ENCODE measurements at regions not wholly inside any gene's neighbourhood (a gene's known extent, or its start where the extent isn't known, plus 50 kb on each side); places are given as distances from the start of the nearest gene placed in this dataset.
"Not testable (repeated sequence)": the region's sequence is repeated elsewhere in the genome, so short reads cannot be mapped to it uniquely, and the experiment has no call there.

- no peak overlapping the region for H3K27ac ChIP-seq (ENCODE audit: low read depth, low read length)
- no peak overlapping the region for H3K9ac ChIP-seq (ENCODE audit: low read depth in 1 of 3, low read length in 3 of 3)
- H3K4me3 ChIP-seq (ENCODE audit: low read length in 3 of 3): no peak overlapping the region
- peaks cover 0 to 2% (median 0%) of the 10 kb centered on the region in 3 donors for H3K27me3 ChIP-seq (ENCODE audit: control insufficient read depth in 3 of 3, insufficient read depth in 3 of 3, low read length in 3 of 3)
- H3K36me3 ChIP-seq (ENCODE audit: control insufficient read depth in 3 of 3, insufficient read depth in 3 of 3, low read length in 3 of 3): no peaks in the 10 kb centered on the region
- no peaks in the 10 kb centered on the region for H3K9me3 ChIP-seq (ENCODE audit: control insufficient read depth in 3 of 3, low read length in 3 of 3)
- H3K4me1 ChIP-seq (ENCODE audit: control insufficient read depth in 3 of 3, insufficient read depth in 3 of 3, low read length in 3 of 3): no peaks in the 10 kb centered on the region
Observed at GRCh38 chr18:14933049-14933851, 185.3 kb downstream of the ANKRD30B start.

GRCh38 chr18:14933964-14934363, 186.0 kb downstream of the ANKRD30B start:
- Histone ChIP-seq H3K4me1 (ENCODE audit: control insufficient read depth in 3 of 3, insufficient read depth in 3 of 3, low read length in 3 of 3) (no peaks in the 10 kb centered on the region), H3K9ac (ENCODE audit: low read depth in 1 of 3, low read length in 3 of 3) (no peak overlapping the region), H3K9me3 (ENCODE audit: control insufficient read depth in 3 of 3, low read length in 3 of 3) (no peaks in the 10 kb centered on the region), H3K36me3 (ENCODE audit: control insufficient read depth in 3 of 3, insufficient read depth in 3 of 3, low read length in 3 of 3) (no peaks in the 10 kb centered on the region), H3K27me3 (ENCODE audit: control insufficient read depth in 3 of 3, insufficient read depth in 3 of 3, low read length in 3 of 3) (peaks cover 0 to 2% (median 0%) of the 10 kb centered on the region in 3 donors), H3K4me3 (ENCODE audit: low read length in 3 of 3) (no peak overlapping the region), H3K27ac (ENCODE audit: low read depth, low read length) (no peak overlapping the region)

GRCh38 chr18:14935210-14935609, 187.2 kb downstream of the ANKRD30B start:
- no peaks in the 10 kb centered on the region for H3K9me3 ChIP-seq (ENCODE audit: control insufficient read depth in 3 of 3, low read length in 3 of 3)
- no peak overlapping the region for H3K27ac ChIP-seq (ENCODE audit: low read depth, low read length)
- H3K27me3 ChIP-seq (ENCODE audit: control insufficient read depth in 3 of 3, insufficient read depth in 3 of 3, low read length in 3 of 3): peaks cover 0 to 2% (median 0%) of the 10 kb centered on the region in 3 donors
- H3K4me3 ChIP-seq (ENCODE audit: low read length in 3 of 3): no peak overlapping the region
- H3K4me1 ChIP-seq (ENCODE audit: control insufficient read depth in 3 of 3, insufficient read depth in 3 of 3, low read length in 3 of 3): no peaks in the 10 kb centered on the region
- no peaks in the 10 kb centered on the region for H3K36me3 ChIP-seq (ENCODE audit: control insufficient read depth in 3 of 3, insufficient read depth in 3 of 3, low read length in 3 of 3)
- H3K9ac ChIP-seq (ENCODE audit: low read depth in 1 of 3, low read length in 3 of 3): no peak overlapping the region

GRCh38 chr18:14936313-14936712, 188.3 kb downstream of the ANKRD30B start:
- H3K9me3 ChIP-seq (ENCODE audit: control insufficient read depth in 3 of 3, low read length in 3 of 3): no peaks in the 10 kb centered on the region
- H3K4me3 ChIP-seq (ENCODE audit: low read length in 3 of 3): no peak overlapping the region
- H3K36me3 ChIP-seq (ENCODE audit: control insufficient read depth in 3 of 3, insufficient read depth in 3 of 3, low read length in 3 of 3): no peaks in the 10 kb centered on the region
- H3K4me1 ChIP-seq (ENCODE audit: control insufficient read depth in 3 of 3, insufficient read depth in 3 of 3, low read length in 3 of 3): no peaks in the 10 kb centered on the region
- H3K9ac ChIP-seq (ENCODE audit: low read depth in 1 of 3, low read length in 3 of 3): no peak overlapping the region
- peaks cover 0 to 2% (median 0%) of the 10 kb centered on the region in 3 donors for H3K27me3 ChIP-seq (ENCODE audit: control insufficient read depth in 3 of 3, insufficient read depth in 3 of 3, low read length in 3 of 3)
- H3K27ac ChIP-seq (ENCODE audit: low read depth, low read length): no peak overlapping the region

GRCh38 chr18:14937271-14937670, 189.3 kb downstream of the ANKRD30B start:
- Histone ChIP-seq H3K27me3 (ENCODE audit: control insufficient read depth in 3 of 3, insufficient read depth in 3 of 3, low read length in 3 of 3) (peaks cover 0 to 2% (median 0%) of the 10 kb centered on the region in 3 donors), H3K9ac (ENCODE audit: low read depth in 1 of 3, low read length in 3 of 3) (no peak overlapping the region), H3K9me3 (ENCODE audit: control insufficient read depth in 3 of 3, low read length in 3 of 3) (no peaks in the 10 kb centered on the region), H3K36me3 (ENCODE audit: control insufficient read depth in 3 of 3, insufficient read depth in 3 of 3, low read length in 3 of 3) (no peaks in the 10 kb centered on the region), H3K4me1 (ENCODE audit: control insufficient read depth in 3 of 3, insufficient read depth in 3 of 3, low read length in 3 of 3) (no peaks in the 10 kb centered on the region), H3K27ac (ENCODE audit: low read depth, low read length) (no peak overlapping the region), H3K4me3 (ENCODE audit: low read length in 3 of 3) (no peak overlapping the region)

GRCh38 chr18:14939141-14939540, 191.2 kb downstream of the ANKRD30B start:
- Histone ChIP-seq H3K36me3 (ENCODE audit: control insufficient read depth in 3 of 3, insufficient read depth in 3 of 3, low read length in 3 of 3) (no peaks in the 10 kb centered on the region), H3K4me1 (ENCODE audit: control insufficient read depth in 3 of 3, insufficient read depth in 3 of 3, low read length in 3 of 3) (no peaks in the 10 kb centered on the region), H3K9me3 (ENCODE audit: control insufficient read depth in 3 of 3, low read length in 3 of 3) (no peaks in the 10 kb centered on the region), H3K9ac (ENCODE audit: low read depth in 1 of 3, low read length in 3 of 3) (no peak overlapping the region), H3K27ac (ENCODE audit: low read depth, low read length) (no peak overlapping the region), H3K27me3 (ENCODE audit: control insufficient read depth in 3 of 3, insufficient read depth in 3 of 3, low read length in 3 of 3) (peaks cover 0 to 2% (median 0%) of the 10 kb centered on the region in 3 donors), H3K4me3 (ENCODE audit: low read length in 3 of 3) (no peak overlapping the region)

GRCh38 chr18:14940106-14940505, 192.1 kb downstream of the ANKRD30B start:
- not testable (repeated sequence) for H3K27me3 ChIP-seq (ENCODE audit: control insufficient read depth in 3 of 3, insufficient read depth in 3 of 3, low read length in 3 of 3); H3K27ac ChIP-seq (ENCODE audit: low read depth, low read length); H3K9ac ChIP-seq (ENCODE audit: low read depth in 1 of 3, low read length in 3 of 3); H3K9me3 ChIP-seq (ENCODE audit: control insufficient read depth in 3 of 3, low read length in 3 of 3); H3K4me1 ChIP-seq (ENCODE audit: control insufficient read depth in 3 of 3, insufficient read depth in 3 of 3, low read length in 3 of 3); H3K36me3 ChIP-seq (ENCODE audit: control insufficient read depth in 3 of 3, insufficient read depth in 3 of 3, low read length in 3 of 3); H3K4me3 ChIP-seq (ENCODE audit: low read length in 3 of 3)

GRCh38 chr18:14940735-14941134, 192.8 kb downstream of the ANKRD30B start:
- H3K27ac ChIP-seq (ENCODE audit: low read depth, low read length): no peak overlapping the region
- H3K36me3 ChIP-seq (ENCODE audit: control insufficient read depth in 3 of 3, insufficient read depth in 3 of 3, low read length in 3 of 3): no peaks in the 10 kb centered on the region
- H3K27me3 ChIP-seq (ENCODE audit: control insufficient read depth in 3 of 3, insufficient read depth in 3 of 3, low read length in 3 of 3): peaks cover 0 to 2% (median 0%) of the 10 kb centered on the region in 3 donors
- no peaks in the 10 kb centered on the region for H3K9me3 ChIP-seq (ENCODE audit: control insufficient read depth in 3 of 3, low read length in 3 of 3)
- no peaks in the 10 kb centered on the region for H3K4me1 ChIP-seq (ENCODE audit: control insufficient read depth in 3 of 3, insufficient read depth in 3 of 3, low read length in 3 of 3)
- no peak overlapping the region for H3K9ac ChIP-seq (ENCODE audit: low read depth in 1 of 3, low read length in 3 of 3)
- no peak overlapping the region for H3K4me3 ChIP-seq (ENCODE audit: low read length in 3 of 3)

GRCh38 chr18:14941256-14941655, 193.3 kb downstream of the ANKRD30B start:
- Histone ChIP-seq H3K36me3 (ENCODE audit: control insufficient read depth in 3 of 3, insufficient read depth in 3 of 3, low read length in 3 of 3) (no peaks in the 10 kb centered on the region), H3K9ac (ENCODE audit: low read depth in 1 of 3, low read length in 3 of 3) (no peak overlapping the region), H3K4me1 (ENCODE audit: control insufficient read depth in 3 of 3, insufficient read depth in 3 of 3, low read length in 3 of 3) (no peaks in the 10 kb centered on the region), H3K27ac (ENCODE audit: low read depth, low read length) (no peak overlapping the region), H3K9me3 (ENCODE audit: control insufficient read depth in 3 of 3, low read length in 3 of 3) (no peaks in the 10 kb centered on the region), H3K27me3 (ENCODE audit: control insufficient read depth in 3 of 3, insufficient read depth in 3 of 3, low read length in 3 of 3) (peaks cover 0 to 2% (median 0%) of the 10 kb centered on the region in 3 donors), H3K4me3 (ENCODE audit: low read length in 3 of 3) (no peak overlapping the region)

- H3K36me3 ChIP-seq (ENCODE audit: control insufficient read depth in 3 of 3, insufficient read depth in 3 of 3, low read length in 3 of 3): no peaks in the 10 kb centered on the region
- H3K4me3 ChIP-seq (ENCODE audit: low read length in 3 of 3): no peak overlapping the region
- no peak overlapping the region for H3K27ac ChIP-seq (ENCODE audit: low read depth, low read length)
- peaks cover 0 to under 1% (median 0%) of the 10 kb centered on the region in 3 donors for H3K4me1 ChIP-seq (ENCODE audit: control insufficient read depth in 3 of 3, insufficient read depth in 3 of 3, low read length in 3 of 3)
- peaks cover 0 to 2% (median 0%) of the 10 kb centered on the region in 3 donors for H3K27me3 ChIP-seq (ENCODE audit: control insufficient read depth in 3 of 3, insufficient read depth in 3 of 3, low read length in 3 of 3)
- no peak overlapping the region for H3K9ac ChIP-seq (ENCODE audit: low read depth in 1 of 3, low read length in 3 of 3)
- no peaks in the 10 kb centered on the region for H3K9me3 ChIP-seq (ENCODE audit: control insufficient read depth in 3 of 3, low read length in 3 of 3)
Observed at GRCh38 chr18:14941792-14942191, 193.8 kb downstream of the ANKRD30B start.

Data from skeletal muscle tissue (tissue), 3 donors.